ENCODE measurements at regions not wholly inside any gene's neighbourhood (a gene's known extent, or its start where the extent isn't known, plus 50 kb on each side); places are given as distances from the start of the nearest gene placed in this dataset.
"Not testable (repeated sequence)": the region's sequence is repeated elsewhere in the genome, so short reads cannot be mapped to it uniquely, and the experiment has no call there.

GRCh38 chr4:101439926-101440325, 92.6 kb upstream of the PPP3CA start:
- H3K27ac Mint-ChIP-seq, result no peak overlapping the region
- H3K9me3 Mint-ChIP-seq, result peaks cover 3% of the 10 kb centered on the region
- H3K27me3 Mint-ChIP-seq, result no peaks in the 10 kb centered on the region
- H3K36me3 Mint-ChIP-seq, result no peaks in the 10 kb centered on the region
- H3K4me3 Mint-ChIP-seq, result no peak overlapping the region
- ATAC-seq, result no peak
- peaks cover 6% of the 10 kb centered on the region for H3K4me1 Mint-ChIP-seq

DNA sequence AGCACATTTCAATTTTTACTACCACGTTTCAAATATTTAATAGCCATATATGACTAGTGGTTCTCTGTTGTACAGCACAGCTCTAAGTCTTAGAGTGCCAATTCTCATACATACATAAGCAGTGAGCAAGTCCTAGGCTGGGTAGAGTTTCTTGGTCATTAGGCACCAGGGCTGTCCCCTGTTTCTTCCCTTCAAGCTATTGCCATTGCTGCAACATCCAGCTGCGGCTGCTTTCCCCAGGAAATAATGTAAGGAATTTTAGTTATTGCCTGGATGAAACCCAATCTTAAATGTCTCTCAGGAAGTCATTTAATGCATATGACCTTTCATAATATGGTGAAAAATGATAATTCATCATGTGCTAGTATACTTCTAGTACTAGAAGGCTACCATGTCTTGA, 74.1 kb upstream of the PPP3CA start:
- no peaks in the 10 kb centered on the region for H3K27me3 Mint-ChIP-seq
- ATAC-seq, result no peak
- peaks cover 6% of the 10 kb centered on the region for H3K36me3 Mint-ChIP-seq
- H3K27ac Mint-ChIP-seq, result no peak overlapping the region
- peaks cover 4% of the 10 kb centered on the region for H3K9me3 Mint-ChIP-seq
- H3K4me1 Mint-ChIP-seq, result peaks cover 33% of the 10 kb centered on the region
- H3K4me3 Mint-ChIP-seq, result no peak overlapping the region

DNA sequence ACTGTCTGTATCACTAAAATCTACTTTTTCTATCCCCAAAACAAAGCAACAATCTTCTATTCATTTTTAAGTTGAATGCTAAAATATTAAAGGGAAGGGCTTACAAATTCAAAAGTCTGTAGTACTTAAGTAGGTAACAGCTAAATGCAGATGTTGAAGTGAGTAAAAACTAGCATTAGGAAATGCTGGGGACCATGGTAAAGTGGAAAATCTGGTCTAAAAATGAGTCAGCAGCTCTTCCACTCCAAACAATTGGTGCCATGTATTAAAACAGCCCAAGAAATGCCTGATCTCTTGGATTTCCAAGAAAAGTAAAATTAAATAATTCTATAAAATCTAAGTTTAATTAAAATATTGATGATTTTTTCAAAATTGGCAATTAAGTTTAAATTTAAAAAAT, 73.3 kb upstream of the PPP3CA start:
- ATAC-seq, result no peak
- Mint-ChIP-seq H3K36me3 (peaks cover 6% of the 10 kb centered on the region), H3K4me1 (peaks cover 33% of the 10 kb centered on the region), H3K27me3 (no peaks in the 10 kb centered on the region), H3K4me3 (no peak overlapping the region), H3K27ac (no peak overlapping the region), H3K9me3 (peaks cover 4% of the 10 kb centered on the region)

GRCh38 chr4:101419336-101420135, 72.2 kb upstream of the PPP3CA start:
- H3K27me3 Mint-ChIP-seq, result no peaks in the 10 kb centered on the region
- no peaks in the 10 kb centered on the region for H3K36me3 Mint-ChIP-seq
- no peak overlapping the region for H3K27ac Mint-ChIP-seq
- H3K4me3 Mint-ChIP-seq, result no peak overlapping the region
- peak; percentile 79 for ATAC-seq
- H3K9me3 Mint-ChIP-seq, result no peaks in the 10 kb centered on the region
- peaks cover 42% of the 10 kb centered on the region for H3K4me1 Mint-ChIP-seq

GRCh38 chr4:101418466-101418865, 71.1 kb upstream of the PPP3CA start:
- no peaks in the 10 kb centered on the region for H3K9me3 Mint-ChIP-seq
- H3K4me1 Mint-ChIP-seq, result peaks cover 47% of the 10 kb centered on the region
- peak overlapping the region; percentile 14 for H3K4me3 Mint-ChIP-seq
- H3K36me3 Mint-ChIP-seq, result no peaks in the 10 kb centered on the region
- no peaks in the 10 kb centered on the region for H3K27me3 Mint-ChIP-seq
- no peak for ATAC-seq
- H3K27ac Mint-ChIP-seq, result no peak overlapping the region

GRCh38 chr4:101418055-101418454, 70.7 kb upstream of the PPP3CA start:
- peak; percentile 78 for ATAC-seq
- Mint-ChIP-seq H3K4me1 (peaks cover 47% of the 10 kb centered on the region), H3K27me3 (no peaks in the 10 kb centered on the region)

DNA sequence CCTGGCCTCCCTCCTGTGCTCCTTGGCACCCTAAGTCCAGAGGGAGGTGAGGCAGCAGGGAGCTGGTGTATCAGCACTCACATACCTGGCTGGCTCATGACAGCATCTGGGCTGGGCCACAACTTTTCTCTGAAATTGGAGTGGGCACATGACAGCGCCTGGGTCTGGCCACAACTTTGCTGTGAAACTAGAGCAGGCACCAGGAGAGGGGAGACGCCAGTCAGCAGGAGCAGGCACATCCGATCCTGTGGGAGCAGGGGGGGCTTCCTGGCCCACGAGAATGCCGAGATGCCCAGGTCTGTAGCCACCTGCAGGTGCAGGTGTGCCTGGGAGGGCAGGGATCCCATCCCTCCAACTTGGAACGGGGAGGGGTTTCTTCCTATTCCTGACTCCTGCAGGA, 69.7 kb upstream of the PPP3CA start:
- Mint-ChIP-seq H3K27ac (no peak overlapping the region), H3K4me3 (no peak overlapping the region), H3K9me3 (no peaks in the 10 kb centered on the region), H3K4me1 (peaks cover 47% of the 10 kb centered on the region), H3K27me3 (no peaks in the 10 kb centered on the region), H3K36me3 (no peaks in the 10 kb centered on the region)
- ATAC-seq, result no peak

More at GRCh38 chr4:101418055-101418454, 70.7 kb upstream of the PPP3CA start:
- Mint-ChIP-seq H3K9me3 (no peaks in the 10 kb centered on the region), H3K27ac (no peak overlapping the region), H3K36me3 (no peaks in the 10 kb centered on the region), H3K4me3 (peak overlapping the region; percentile 14)

GRCh38 chr4:101415962-101416361, 68.6 kb upstream of the PPP3CA start:
- ATAC-seq, result no peak
- no peak overlapping the region for H3K27ac Mint-ChIP-seq
- H3K4me3 Mint-ChIP-seq, result no peak overlapping the region
- H3K9me3 Mint-ChIP-seq, result no peaks in the 10 kb centered on the region
- H3K36me3 Mint-ChIP-seq, result no peaks in the 10 kb centered on the region
- H3K27me3 Mint-ChIP-seq, result no peaks in the 10 kb centered on the region
- H3K4me1 Mint-ChIP-seq, result peaks cover 47% of the 10 kb centered on the region

- H3K4me1 Mint-ChIP-seq, result peaks cover 36% of the 10 kb centered on the region
- ATAC-seq, result no peak
- no peak overlapping the region for H3K27ac Mint-ChIP-seq
- no peaks in the 10 kb centered on the region for H3K9me3 Mint-ChIP-seq
- H3K36me3 Mint-ChIP-seq, result no peaks in the 10 kb centered on the region
- H3K27me3 Mint-ChIP-seq, result no peaks in the 10 kb centered on the region
- no peak overlapping the region for H3K4me3 Mint-ChIP-seq
Measured at GRCh38 chr4:101414496-101414895, 67.2 kb upstream of the PPP3CA start.

GRCh38 chr4:101411926-101412325, 64.6 kb upstream of the PPP3CA start:
- no peaks in the 10 kb centered on the region for H3K27me3 Mint-ChIP-seq
- no peak for ATAC-seq
- no peaks in the 10 kb centered on the region for H3K9me3 Mint-ChIP-seq
- no peak overlapping the region for H3K4me3 Mint-ChIP-seq
- no peak overlapping the region for H3K27ac Mint-ChIP-seq
- H3K36me3 Mint-ChIP-seq, result no peaks in the 10 kb centered on the region
- peaks cover 16% of the 10 kb centered on the region for H3K4me1 Mint-ChIP-seq

DNA sequence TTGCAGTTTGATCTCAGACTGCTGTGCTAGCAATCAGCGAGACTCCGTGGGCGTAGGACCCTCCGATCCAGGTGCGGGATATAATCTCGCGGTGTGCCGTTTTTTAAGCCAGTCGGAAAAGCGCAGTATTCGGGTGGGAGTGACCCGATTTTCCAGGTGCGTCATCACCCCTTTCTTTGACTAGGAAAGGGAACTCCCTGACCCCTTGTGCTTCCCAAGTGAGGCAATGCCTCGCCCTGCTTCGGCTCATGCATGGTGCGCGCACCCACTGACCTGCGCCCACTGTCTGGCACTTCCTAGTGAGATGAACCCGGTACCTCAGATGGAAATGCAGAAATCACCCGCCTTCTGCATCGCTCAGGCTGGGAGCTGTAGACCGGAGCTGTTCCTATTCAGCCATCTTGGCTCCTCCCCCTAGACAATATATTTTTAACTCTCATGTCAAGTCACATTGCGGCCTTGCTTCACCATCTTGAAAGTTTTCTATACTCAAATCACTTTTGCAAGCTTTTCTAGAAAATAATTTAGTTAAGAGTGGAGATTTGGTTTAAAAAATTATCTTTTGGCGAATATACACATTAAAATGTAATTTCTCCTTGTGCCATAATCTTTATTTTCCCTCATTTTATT, 64.1 kb upstream of the PPP3CA start:
- H3K27me3 Mint-ChIP-seq, H3K36me3 Mint-ChIP-seq, H3K4me3 Mint-ChIP-seq, H3K9me3 Mint-ChIP-seq, ATAC-seq, H3K27ac Mint-ChIP-seq: not testable (repeated sequence)
- H3K4me1 Mint-ChIP-seq, result peaks cover 14% of the 10 kb centered on the region

DNA sequence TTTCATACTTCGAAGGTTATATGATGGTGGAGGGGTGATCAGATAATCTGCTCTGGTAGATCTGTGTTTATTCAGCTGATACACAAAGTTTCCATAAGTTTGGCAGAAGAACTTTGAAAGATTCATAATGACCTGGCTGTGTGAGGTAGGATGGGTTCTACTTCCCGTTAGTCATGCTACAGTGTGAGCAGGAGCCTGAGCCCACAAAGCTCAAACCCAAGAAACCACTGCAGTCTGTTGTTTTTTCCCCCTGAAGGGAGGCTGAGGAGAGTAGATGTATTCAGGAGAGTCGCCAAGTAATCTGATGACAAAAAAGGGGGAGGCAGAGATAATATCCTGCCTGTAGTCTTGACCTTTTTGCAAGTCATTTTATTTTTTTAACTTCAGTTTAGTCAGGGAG, 52.8 kb upstream of the PPP3CA start:
- no peaks in the 10 kb centered on the region for H3K9me3 Mint-ChIP-seq
- no peaks in the 10 kb centered on the region for H3K36me3 Mint-ChIP-seq
- H3K27ac Mint-ChIP-seq, result no peak overlapping the region

GRCh38 chr4:101398807-101399206, 51.5 kb upstream of the PPP3CA start:
- H3K4me3 Mint-ChIP-seq, result no peak overlapping the region
- H3K27me3 Mint-ChIP-seq, result no peaks in the 10 kb centered on the region
- H3K36me3 Mint-ChIP-seq, result no peaks in the 10 kb centered on the region
- H3K9me3 Mint-ChIP-seq, result no peaks in the 10 kb centered on the region
- no peak for ATAC-seq
- peaks cover 5% of the 10 kb centered on the region for H3K4me1 Mint-ChIP-seq
- H3K27ac Mint-ChIP-seq, result no peak overlapping the region

More for the DNA sequence above, 52.8 kb upstream of the PPP3CA start:
- Mint-ChIP-seq H3K27me3 (no peaks in the 10 kb centered on the region), H3K4me3 (no peak overlapping the region), H3K4me1 (peaks cover 5% of the 10 kb centered on the region)
- no peak for ATAC-seq

All from stimulated activated memory B cell treated with anti-CD40 and anti-IgM and Interleukin-4, amounts not matched to agents 10 μg/mL and 1 μg/mL and 100 μg/mL, for 72 hours (primary cell).